Endothelial cell (in vitro differentiated cells): ENCODE measurements at regions not wholly inside any gene's neighbourhood (a gene's known extent, or its start where the extent isn't known, plus 50 kb on each side); places are given as distances from the start of the nearest gene placed in this dataset.

ENCODE experiments used
- DNase-seq: peaks from one replicate; pipeline ENCODE4 v3.0.0; 2021; ENCODE audit warnings: low spot score
- H3K27ac Mint-ChIP-seq: one replicate; pipeline ENCODE4 v1.8.0; 2021; ENCODE audit warnings: mixed read lengths, inconsistent platforms; ENCODE audit not compliant: unreplicated experiment
- H3K27me3 Mint-ChIP-seq: one replicate; pipeline ENCODE4 v1.8.0; 2021; ENCODE audit warnings: mild to moderate bottlenecking, moderate library complexity, mixed read lengths, inconsistent platforms; ENCODE audit not compliant: unreplicated experiment
- H3K36me3 Mint-ChIP-seq: one replicate; pipeline ENCODE4 v1.8.0; 2021; ENCODE audit warnings: mild to moderate bottlenecking, low read depth, mixed read lengths, inconsistent platforms; ENCODE audit not compliant: unreplicated experiment
- H3K4me1 Mint-ChIP-seq: one replicate; pipeline ENCODE4 v1.8.0; 2021; ENCODE audit warnings: mild to moderate bottlenecking, mixed read lengths, inconsistent platforms; ENCODE audit not compliant: unreplicated experiment
- H3K4me3 Mint-ChIP-seq: one replicate; pipeline ENCODE4 v1.8.0; 2021; ENCODE audit warnings: mild to moderate bottlenecking, mixed read lengths, inconsistent platforms; ENCODE audit not compliant: unreplicated experiment
- H3K9me3 Mint-ChIP-seq: one replicate; pipeline ENCODE4 v1.8.0; 2021; ENCODE audit warnings: mixed read lengths, inconsistent platforms; ENCODE audit not compliant: unreplicated experiment
- TF ChIP-seq, protein P1 (sequence below): fragments of 200-600 bp; sonication (generic); IDR thresholded peaks from one replicate; pipeline ENCODE4 v1.5.0; 2021; ENCODE audit warnings: antibody characterized with exemption; ENCODE audit not compliant: unreplicated experiment

- H3K4me3 Mint-ChIP-seq, result no peak overlapping the region
- no peaks in the 10 kb centered on the region for H3K9me3 Mint-ChIP-seq
- no peaks in the 10 kb centered on the region for H3K27me3 Mint-ChIP-seq
- peaks cover 7% of the 10 kb centered on the region for H3K4me1 Mint-ChIP-seq
- TF ChIP-seq, protein P1, sequence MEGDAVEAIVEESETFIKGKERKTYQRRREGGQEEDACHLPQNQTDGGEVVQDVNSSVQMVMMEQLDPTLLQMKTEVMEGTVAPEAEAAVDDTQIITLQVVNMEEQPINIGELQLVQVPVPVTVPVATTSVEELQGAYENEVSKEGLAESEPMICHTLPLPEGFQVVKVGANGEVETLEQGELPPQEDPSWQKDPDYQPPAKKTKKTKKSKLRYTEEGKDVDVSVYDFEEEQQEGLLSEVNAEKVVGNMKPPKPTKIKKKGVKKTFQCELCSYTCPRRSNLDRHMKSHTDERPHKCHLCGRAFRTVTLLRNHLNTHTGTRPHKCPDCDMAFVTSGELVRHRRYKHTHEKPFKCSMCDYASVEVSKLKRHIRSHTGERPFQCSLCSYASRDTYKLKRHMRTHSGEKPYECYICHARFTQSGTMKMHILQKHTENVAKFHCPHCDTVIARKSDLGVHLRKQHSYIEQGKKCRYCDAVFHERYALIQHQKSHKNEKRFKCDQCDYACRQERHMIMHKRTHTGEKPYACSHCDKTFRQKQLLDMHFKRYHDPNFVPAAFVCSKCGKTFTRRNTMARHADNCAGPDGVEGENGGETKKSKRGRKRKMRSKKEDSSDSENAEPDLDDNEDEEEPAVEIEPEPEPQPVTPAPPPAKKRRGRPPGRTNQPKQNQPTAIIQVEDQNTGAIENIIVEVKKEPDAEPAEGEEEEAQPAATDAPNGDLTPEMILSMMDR, result no peak
- no peaks in the 10 kb centered on the region for H3K36me3 Mint-ChIP-seq
- no peak for DNase-seq
- no peak overlapping the region for H3K27ac Mint-ChIP-seq
Measured at GRCh38 chr9:7289773-7290172, 509.8 kb downstream of the DMAC1 start.

- Mint-ChIP-seq H3K4me3 (no peak overlapping the region), H3K27me3 (no peaks in the 10 kb centered on the region), H3K4me1 (peaks cover 4% of the 10 kb centered on the region), H3K36me3 (no peaks in the 10 kb centered on the region), H3K27ac (no peak overlapping the region), H3K9me3 (no peaks in the 10 kb centered on the region)
- TF ChIP-seq, protein P1, result no peak
- DNase-seq, result no peak
Measured at GRCh38 chr9:7287986-7288385, 511.6 kb downstream of the DMAC1 start.

DNA sequence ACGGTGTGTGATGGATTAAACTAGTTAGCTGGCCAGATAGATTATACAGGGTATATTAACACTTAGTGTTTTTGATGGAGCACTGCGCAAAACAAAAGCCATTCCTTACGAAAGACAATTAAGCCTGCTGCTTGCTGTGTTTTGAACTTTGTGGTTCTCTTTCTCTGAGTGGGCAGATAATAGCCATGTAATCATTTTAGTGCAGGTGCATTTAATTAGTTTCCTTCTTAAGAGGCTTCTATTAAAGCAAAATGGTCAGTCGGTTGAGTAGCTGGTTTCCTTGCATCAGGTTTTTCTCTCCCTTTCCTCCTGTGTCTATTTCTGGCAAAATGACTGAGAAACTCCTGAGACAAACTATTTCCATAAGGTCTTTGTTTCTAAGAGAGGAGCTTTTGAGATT is 512.5 kb downstream of the DMAC1 start:
- H3K36me3 Mint-ChIP-seq, result no peaks in the 10 kb centered on the region
- DNase-seq, result no peak
- TF ChIP-seq, protein P1, result no peak
- H3K27ac Mint-ChIP-seq, result no peak overlapping the region
- H3K9me3 Mint-ChIP-seq, result no peaks in the 10 kb centered on the region
- peaks cover 2% of the 10 kb centered on the region for H3K27me3 Mint-ChIP-seq
- peaks cover 3% of the 10 kb centered on the region for H3K4me1 Mint-ChIP-seq
- H3K4me3 Mint-ChIP-seq, result no peak overlapping the region

DNA sequence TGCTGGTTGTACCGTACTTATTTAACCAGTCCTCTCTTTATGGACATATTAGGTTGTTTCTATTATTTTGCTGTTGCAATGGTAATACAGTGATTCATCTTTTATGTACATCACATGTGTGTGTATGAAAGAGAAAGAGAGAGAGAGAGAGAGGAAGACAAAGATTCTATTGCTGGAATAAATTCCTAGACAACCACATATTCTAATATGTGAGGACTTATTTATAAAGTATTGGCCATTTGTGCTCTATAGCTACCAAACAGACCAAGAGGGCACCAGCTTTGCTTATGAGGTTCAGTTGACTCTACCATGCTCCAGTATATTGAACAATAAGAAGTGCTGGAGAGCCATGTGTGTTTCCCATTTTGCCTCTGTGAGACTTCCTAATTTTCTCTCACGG is 513.5 kb downstream of the DMAC1 start:
- Mint-ChIP-seq H3K27me3 (peaks cover 2% of the 10 kb centered on the region), H3K27ac (no peak overlapping the region)

DNA sequence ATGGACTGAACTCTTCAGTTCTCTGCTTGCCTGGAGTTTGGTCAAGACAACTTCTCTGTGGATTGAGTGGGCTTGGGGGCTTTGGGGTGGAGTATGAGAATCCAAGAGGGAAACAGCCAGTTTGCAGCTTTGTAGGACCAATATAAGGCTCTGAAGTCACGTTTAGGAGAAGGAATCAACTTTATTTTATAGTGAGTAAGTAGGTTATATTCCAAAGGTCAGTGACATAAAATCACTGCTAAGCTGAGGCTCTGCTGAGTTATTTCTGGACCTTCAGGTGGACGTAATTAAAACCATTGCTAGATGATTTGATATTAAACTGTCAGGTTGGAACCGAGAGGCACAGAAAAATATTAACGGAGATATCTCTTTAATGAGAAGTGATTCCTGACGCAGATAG is 514.4 kb downstream of the DMAC1 start:
- Mint-ChIP-seq H3K36me3 (no peaks in the 10 kb centered on the region), H3K4me1 (peaks cover 3% of the 10 kb centered on the region), H3K27me3 (peaks cover 2% of the 10 kb centered on the region), H3K27ac (no peak overlapping the region), H3K4me3 (no peak overlapping the region), H3K9me3 (no peaks in the 10 kb centered on the region)
- TF ChIP-seq, protein P1, result no peak
- DNase-seq, result no peak

More for the DNA sequence above, 513.5 kb downstream of the DMAC1 start:
- Mint-ChIP-seq H3K36me3 (no peaks in the 10 kb centered on the region), H3K4me1 (peaks cover 3% of the 10 kb centered on the region), H3K9me3 (no peaks in the 10 kb centered on the region), H3K4me3 (no peak overlapping the region)
- no peak for DNase-seq
- TF ChIP-seq, protein P1, result no peak
